ENCODE measurements at regions not wholly inside any gene's neighbourhood (a gene's known extent, or its start where the extent isn't known, plus 50 kb on each side); places are given as distances from the start of the nearest gene placed in this dataset.

GRCh38 chr11:71136095-71136845 is 116.1 kb downstream of the SHANK2 start:
- TF ChIP-seq CTCF (IDR thresholded peaks at IDR 0.05): no peak
- TF ChIP-seq POLR2A (IDR thresholded peaks at IDR 0.05): no peak
